HG02973 (cell line): ENCODE measurements at regions not wholly inside any gene's neighbourhood (a gene's known extent, or its start where the extent isn't known, plus 50 kb on each side); places are given as distances from the start of the nearest gene placed in this dataset.
"Not testable (repeated sequence)": the region's sequence is repeated elsewhere in the genome, so short reads cannot be mapped to it uniquely, and the experiment has no call there.

Source experiments
- ATAC-seq: cut with Tn5 transposase; IDR thresholded peaks from one replicate; pipeline ENCODE4 v1.9.1; 2021; ENCODE audit warnings: moderate library complexity; ENCODE audit not compliant: unreplicated experiment

DNA sequence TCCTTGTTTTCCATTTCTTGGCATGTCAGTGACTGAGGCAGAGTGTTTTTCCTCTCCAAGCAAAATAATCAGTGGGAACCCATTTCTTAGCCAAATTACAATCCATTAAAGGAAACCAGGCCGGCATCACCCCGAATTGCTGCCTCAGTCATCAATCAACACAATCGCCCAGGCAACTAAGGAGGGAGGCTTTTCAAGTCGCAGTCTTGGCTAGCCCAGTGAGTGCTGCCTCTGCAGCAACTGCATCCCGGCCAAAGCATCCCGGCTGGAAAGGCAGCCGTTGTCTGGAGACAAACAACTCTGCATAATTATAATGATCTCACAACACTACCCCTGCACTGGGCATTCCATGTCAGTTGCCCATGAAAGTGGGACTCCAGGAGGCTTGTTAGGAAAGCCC lies 213.5 kb upstream of the PRICKLE2 start:
- no peak for ATAC-seq

DNA sequence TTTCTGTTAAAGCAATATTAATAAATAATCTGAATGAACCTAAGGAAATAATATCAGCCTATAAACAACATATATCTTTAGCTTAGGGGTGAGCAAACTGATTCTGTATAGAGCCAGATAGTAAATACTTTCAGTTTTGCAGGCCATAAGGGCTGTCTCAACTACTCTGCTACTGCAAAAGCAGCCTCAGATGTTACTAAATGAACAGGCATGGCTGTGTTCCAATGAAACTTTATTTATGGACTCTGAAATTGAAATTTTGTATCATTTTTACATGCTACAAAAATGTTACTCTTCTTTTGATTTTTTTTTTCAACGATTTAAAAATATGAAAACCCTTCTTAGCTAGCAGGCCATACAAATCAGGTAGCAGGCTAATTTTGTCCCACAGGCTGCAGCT lies 212.8 kb upstream of the PRICKLE2 start:
- ATAC-seq = no peak

DNA sequence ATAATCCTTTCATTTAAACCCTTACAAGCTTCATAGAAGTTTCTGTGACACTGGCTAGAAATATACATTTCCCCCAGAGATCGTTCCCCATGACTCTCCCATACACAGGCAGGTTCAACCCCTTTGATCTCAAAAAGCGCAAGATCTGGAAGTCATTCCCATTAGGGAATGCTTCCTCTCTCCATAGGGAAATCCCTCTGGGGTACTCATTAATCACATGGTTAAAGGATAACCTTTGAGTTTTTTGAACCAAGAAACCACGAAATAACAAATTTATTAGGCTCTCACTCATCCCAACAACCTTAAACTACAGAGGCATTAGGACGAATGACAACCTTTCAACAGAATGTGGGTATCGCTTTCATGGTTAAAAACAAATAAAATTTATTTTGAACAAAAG lies 211.9 kb upstream of the PRICKLE2 start:
- no peak for ATAC-seq

DNA sequence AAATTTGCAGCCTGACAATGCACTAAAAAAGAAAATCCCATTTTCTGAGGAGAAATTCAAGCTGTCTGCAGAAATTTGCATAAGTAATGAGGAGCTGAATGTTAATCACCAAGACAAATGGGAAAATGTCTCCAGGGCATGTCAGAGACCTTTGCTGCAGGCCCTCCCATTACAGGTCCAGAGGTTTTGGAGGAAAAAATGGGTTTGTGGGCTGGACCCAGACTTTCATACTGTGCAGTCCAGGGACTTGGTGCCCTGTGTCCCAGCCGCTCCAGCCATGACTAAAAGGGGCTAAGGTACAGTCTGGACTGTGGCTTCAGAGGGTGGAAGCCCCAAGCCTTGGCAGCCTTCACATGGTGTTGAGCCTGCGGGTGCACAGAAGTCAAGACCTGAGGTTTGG lies 209.8 kb upstream of the PRICKLE2 start:
- ATAC-seq = not testable (repeated sequence)

DNA sequence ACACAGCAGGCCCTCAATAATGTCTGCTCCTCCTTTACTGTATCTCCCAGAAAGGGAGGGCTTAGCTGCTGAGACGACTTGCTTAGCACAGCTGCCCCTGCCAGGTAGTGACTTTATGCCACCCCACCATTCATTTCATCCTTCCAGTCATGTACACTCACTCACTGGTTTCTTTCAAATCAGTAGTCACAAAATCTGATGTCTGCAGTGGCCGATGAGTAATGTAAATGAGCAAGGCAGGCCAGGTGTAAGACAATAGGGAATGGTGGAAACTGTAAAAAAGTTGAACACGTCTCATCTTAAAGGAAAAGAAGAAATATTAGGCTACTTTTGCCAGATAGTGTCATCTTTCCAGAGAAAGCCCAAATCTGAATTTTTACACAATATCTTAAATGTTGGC lies 207.6 kb upstream of the PRICKLE2 start:
- ATAC-seq = no peak

DNA sequence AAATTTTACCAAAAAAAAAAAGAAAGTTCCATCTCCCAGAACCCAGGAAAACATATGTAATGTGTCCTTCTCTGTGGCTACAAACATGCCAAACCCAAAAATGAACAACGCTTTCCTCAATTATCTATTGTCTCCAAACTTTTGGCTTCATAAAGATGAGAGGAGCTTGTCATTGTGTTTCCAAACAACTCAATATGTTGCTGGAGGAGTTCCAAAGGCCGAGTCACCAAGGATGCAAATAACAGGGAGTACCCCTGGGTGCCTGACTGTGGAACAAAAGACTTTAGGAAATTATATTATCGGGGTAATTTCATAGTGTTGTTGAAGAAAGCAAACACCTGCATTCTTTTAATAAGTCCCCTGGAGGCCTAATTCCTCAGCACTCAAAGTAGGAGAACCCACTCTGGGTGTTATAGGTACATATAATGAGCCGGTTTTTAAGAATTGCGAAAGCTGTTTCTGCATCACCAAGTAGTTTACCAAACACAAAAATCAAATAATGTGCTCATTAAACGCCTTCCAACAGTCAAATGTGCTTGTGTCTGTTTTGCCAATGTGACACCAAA lies 206.3 kb upstream of the PRICKLE2 start:
- ATAC-seq = no peak

DNA sequence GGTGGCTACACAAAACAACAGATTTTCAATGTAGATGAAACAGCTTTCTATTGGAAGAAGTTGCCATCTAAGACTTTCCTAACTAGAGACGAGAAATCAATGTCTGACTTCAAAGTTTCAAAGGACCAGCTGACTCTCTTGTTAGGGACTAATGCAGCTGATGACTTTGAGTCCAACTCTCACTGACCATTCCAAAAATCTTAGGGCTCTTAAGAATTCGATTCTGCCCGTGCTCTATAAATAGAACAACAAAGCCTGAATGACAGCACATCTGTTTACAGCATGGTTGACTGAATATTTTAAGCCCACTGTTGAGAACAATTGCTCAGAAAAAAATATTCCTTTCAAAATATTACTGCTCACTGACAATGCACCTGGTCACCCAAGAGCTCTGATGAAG lies 202.4 kb upstream of the PRICKLE2 start:
- ATAC-seq = no peak

DNA sequence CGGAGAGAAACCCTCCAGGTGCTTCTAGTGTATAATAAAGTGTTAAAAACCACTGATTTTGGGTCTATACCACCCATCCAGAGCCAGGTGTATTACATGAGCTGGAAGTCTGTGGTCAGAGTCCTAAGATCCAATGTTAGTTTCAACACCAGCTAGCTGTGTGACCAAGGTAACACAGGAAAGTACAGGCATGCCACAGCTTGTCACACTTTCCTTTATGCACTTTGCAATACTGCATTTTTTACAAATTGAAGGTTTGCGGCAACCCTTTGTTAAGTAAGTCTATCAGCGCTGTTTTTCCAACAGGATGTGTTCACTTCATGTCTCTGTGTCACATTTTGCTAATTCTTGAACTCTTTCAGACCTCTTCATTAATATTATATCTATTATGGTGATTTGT lies 201.3 kb upstream of the PRICKLE2 start:
- no peak for ATAC-seq

DNA sequence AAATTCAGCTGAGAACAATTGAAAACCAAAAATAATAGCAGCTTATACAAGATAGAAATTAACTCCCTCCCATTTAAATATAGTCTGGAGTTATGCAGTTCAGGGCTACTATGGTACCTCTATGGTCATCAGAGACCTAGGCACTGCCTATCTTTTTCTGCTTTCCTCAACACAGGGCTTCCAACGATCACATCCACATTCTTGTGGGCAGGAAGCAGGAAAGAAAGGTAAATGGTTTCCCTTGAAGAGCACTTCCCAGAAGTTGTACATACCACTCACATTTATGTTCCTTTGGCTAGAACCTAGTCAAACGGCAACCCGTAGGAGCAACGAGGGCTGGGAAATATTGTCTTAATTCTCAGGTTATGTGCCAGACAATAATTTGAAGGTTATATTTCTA lies 197.7 kb upstream of the PRICKLE2 start:
- ATAC-seq = no peak

DNA sequence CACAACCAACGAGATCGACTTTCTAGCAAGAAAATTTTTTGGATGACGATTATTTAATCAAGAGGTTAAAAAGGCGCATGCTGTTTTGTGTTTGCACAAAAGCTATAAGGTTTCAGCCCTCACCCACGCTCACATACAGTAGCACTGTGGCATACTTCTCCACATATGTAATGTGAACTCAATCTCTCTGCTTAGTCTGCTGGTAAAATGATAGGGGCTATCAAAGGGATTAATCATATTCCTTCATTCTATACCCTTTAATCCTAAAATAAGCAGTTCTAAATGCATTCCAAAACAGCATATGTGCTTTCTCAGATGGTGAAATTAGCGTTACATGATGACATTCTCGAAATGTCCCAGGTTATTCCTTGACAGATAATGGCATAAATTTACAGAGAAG lies 196.9 kb upstream of the PRICKLE2 start:
- ATAC-seq = no peak

DNA sequence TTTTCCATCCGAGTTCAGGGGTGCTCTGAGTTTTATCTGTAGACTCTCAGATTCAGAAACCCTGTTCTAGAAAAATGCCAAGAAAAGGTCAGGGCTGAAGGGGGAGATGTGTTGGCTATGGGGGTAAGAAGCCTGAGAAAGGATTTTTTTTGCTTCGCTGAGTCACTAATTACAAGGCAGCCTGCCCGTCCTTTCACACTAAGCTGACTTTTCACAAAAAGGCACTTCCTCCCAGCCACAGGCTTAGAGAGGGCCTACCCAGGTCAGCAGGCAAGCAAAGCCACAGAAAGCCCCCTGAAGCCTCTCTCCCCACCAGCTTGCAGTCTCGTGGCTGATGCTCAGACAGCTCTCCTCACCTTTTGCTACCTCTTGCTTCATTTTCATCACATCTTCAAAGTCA lies 192.6 kb upstream of the PRICKLE2 start:
- no peak for ATAC-seq

DNA sequence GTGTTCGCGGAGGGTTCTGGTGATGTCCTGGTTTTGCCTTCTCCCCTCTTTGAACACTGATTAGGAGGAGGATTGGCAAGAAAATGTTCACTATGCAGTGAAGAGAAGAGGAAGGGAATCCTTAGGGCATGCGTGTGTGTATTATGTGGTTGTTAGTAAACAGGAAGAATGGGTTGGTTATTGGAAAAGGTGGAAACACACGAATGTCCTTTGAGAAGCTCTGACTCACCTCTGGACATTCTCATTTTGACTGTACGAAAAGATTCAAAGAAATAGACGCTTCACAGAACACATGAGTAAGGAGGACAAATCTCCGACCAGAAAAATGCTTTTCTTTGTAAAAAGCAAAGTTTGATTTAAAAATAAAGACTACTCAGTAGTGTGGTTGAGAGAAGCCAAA lies 188.8 kb upstream of the PRICKLE2 start:
- ATAC-seq = no peak

DNA sequence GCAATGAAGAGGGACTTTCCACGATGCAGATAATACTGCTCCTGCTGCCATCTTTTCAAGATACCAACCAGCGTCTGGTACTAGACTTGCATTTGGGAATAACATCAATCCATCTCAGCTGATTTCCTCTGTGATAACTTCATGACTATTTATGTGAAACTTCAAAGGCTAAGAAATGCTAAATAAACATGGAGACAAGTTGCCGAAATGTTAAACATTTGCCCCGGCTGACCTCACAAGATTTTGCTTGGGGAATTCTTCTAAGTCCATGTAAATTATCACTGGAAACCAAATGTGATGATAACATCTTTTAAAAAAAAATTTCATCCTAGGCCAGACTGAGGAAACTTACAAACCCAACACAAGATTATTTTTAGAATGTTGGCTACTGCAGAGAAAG lies 185.8 kb upstream of the PRICKLE2 start:
- ATAC-seq = no peak

DNA sequence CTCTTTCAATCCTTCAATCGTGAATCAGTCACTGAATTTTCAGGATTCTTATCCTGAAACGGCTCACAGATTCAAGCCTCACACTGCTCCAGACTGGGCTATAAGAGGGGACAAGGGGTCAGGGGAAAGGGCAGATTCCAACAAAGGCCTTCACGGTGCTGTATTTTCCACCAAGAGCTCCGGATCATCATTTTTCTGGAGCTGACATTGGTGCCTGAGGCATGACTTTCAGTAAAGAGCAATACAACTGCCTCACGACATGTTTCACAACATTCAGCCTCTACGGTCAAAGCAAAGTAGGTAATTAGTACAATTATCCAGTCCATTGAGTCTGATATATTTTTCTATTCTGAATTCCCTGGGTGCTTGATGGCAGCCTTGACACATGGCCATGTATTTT lies 185.0 kb upstream of the PRICKLE2 start:
- ATAC-seq = no peak

DNA sequence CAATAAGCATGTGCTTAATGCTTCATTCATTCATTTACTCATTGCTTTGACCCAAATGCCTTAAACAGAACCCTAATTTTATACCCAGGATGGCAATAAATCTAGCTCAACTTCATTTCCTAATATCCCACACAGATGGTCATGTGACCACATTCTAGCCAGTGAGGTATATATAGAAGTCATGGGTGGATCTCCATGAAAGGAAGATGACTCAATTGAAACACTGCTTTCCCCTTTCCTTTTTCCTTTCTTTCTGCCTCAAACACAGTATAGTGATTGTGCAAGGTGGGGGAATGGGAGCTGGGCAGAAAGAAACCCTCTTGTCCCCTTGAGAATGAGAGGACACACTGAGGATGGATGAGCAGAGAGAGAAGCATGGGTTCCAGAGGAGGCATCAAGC lies 183.5 kb upstream of the PRICKLE2 start:
- no peak for ATAC-seq

DNA sequence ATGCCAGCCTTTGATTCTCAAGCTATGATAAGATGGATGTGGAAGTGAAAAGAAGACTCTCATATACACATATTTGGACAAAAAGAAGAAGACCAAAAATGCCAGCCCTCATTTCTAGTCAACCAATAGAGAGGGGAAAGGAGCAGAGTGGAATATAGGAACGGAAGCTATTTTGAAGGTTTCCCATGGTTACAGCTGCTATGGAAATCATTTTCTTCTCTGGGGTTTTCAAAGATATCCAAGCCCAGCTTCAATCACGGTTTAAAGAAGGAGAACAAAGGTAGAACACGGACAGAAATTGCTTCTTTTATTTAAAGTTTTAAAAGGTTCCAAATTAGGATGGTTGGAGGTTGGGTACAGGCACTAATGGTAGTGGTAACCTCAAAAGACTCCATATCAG lies 181.0 kb upstream of the PRICKLE2 start:
- no peak for ATAC-seq

DNA sequence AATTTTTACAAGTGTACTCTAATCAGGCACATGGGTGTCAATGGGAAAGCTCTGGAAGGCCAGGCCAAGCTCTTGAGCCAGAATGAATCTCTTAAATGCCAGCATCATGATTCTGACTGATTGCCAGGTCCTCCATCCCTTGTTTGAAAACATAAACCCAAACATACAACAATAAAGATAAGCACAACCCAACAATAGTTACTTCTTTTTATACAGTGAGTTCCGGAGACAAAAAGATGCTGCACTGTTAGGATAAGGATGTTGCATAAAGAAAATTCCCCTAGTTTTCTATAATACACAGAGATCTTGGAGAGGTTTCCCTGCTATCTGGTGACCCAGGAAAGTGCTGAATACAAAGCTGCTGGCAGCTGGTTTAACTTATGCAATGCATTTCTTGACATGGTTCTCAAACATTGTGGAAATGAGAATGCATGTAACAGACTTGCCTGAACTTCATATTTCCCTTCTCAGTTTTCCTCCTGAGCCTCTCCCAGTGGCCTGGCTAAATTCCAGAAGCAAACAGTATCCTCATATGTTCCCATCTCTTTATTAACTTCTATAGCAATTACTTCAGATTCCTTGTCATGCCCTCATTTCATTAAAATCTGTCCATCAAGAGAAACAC lies 180.1 kb upstream of the PRICKLE2 start:
- no peak for ATAC-seq

DNA sequence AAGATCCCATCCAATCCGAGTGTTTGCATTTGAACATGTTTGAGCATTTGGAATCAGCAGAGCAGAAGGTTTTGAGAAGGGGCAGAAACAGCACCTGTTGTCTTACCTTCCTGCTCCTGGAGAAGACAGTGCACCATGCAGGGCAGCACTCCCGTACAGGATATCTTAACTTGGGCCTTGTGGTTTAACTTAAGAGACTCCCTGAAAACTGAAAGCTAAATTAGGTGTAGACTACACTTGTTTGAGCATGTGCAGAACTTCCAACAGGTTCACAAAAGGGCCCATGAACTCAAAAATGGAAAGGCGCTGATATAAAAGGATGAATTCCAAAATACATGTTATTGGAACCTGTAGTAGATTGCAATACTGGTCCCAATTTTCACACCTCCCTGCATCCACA lies 175.4 kb upstream of the PRICKLE2 start:
- ATAC-seq = no peak

DNA sequence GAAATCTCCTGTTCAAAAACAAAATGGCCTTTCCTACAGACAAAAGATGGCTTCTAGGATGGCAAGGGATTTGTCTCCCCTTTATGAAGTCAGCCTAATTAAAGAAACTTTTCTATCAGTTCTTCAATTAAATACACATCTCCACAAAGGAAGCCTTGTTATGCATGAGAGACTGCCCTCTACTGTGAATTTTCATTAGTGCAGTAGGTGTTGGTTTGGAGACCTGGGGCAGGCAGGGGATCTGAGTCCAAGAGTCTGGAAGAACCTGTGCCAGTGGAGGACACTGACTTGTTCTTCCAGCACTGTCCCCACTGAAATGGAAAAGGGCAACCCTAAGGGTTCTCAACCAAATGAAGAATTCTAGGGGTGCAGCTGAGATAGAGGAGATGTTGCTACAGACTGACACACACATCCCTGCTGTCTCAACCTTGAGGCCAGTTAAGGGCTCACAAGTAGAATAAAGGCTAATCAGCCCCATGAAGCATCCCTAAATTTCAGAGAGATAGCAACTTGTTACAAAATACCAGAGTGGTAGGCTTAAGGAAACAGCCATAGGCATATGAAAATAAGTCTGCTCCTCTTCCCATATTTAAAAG lies 174.0 kb upstream of the PRICKLE2 start:
- no peak for ATAC-seq

DNA sequence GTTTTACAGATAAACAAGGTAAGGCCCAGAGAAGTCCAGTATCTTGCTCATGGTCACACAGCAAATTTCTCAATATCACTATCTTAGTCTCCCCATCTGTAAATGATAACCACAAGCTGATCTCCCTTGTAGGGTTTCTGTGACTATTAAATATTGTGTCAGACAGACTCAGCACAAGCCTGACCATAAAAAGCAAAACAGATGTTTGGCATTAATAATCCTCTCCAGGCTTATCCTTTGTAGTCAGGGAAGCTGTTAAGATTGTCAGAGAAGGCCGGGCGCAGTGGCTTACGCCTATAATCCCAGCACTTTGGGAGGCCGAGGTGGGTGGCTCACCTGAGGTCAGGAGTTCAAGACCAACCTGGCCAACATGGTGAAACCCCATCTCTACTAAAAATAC lies 173.2 kb upstream of the PRICKLE2 start:
- ATAC-seq = no peak

DNA sequence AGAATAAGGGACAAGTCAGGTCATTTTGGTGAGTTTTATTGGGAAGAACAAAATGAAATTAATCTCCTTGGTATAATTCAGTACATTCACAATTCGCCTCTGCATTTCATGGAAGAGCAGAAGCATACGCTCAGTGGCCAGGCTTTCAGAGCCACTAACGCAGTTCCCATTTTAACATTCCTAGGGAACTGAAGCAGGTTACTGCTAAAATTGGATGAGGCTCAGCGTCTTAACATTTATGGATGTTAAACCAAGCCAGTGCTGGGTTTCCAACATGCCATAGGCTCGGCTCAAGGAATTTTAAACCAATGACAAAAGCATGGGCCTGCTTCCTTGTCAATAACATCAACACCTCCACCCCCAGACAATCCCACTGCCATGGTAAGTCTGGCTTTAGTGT lies 172.7 kb upstream of the PRICKLE2 start:
- ATAC-seq = no peak

DNA sequence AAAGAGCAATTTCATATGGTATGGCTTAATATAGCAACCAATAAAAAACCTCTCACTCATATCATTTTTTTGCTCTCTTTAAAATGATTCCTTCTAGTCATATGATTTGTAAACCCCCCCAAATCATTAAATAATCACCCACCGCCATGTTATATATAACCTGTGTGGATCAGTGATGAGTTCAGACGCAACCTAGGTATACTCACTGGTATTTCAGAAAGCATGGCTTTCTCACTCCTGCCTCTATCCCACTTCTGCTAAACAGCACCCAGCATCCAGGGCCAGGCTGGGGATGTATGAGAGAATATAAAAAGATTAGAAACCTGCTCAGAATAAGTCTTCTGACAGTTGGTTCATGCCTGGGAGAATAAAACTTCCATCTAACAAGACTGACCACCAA lies 172.3 kb upstream of the PRICKLE2 start:
- no peak for ATAC-seq

DNA sequence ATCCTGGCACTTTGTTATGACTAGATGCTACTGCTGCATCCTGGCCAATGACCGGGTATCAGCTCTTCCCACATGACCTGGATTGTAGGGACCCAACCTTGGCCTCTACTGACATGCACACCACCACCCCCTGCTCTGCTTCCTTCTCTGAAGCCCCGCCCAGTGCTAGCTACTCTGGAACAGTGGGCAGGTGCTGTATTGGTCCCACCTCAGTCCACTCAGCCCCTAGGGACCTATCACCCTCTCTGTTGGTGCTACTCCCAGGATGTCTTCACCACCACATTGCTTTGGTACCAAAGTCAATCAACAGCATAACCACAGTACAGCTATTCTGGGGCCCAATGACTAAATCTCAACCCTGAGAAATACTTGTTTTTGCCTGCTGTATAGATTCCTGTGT lies 170.2 kb upstream of the PRICKLE2 start:
- no peak for ATAC-seq
